ENCODE measurements at regions not wholly inside any gene's neighbourhood (a gene's known extent, or its start where the extent isn't known, plus 50 kb on each side); places are given as distances from the start of the nearest gene placed in this dataset.

GRCh38 chrX:68989865-68990606 is 161.2 kb downstream of the EFNB1 start:
- TF ChIP-seq, protein P1, sequence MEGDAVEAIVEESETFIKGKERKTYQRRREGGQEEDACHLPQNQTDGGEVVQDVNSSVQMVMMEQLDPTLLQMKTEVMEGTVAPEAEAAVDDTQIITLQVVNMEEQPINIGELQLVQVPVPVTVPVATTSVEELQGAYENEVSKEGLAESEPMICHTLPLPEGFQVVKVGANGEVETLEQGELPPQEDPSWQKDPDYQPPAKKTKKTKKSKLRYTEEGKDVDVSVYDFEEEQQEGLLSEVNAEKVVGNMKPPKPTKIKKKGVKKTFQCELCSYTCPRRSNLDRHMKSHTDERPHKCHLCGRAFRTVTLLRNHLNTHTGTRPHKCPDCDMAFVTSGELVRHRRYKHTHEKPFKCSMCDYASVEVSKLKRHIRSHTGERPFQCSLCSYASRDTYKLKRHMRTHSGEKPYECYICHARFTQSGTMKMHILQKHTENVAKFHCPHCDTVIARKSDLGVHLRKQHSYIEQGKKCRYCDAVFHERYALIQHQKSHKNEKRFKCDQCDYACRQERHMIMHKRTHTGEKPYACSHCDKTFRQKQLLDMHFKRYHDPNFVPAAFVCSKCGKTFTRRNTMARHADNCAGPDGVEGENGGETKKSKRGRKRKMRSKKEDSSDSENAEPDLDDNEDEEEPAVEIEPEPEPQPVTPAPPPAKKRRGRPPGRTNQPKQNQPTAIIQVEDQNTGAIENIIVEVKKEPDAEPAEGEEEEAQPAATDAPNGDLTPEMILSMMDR (conservative IDR thresholded peaks at IDR 0.05): no peak
- H3K9me3 Mint-ChIP-seq: no peaks in the 10 kb centered on the region
- H3K4me1 Mint-ChIP-seq: peaks cover 13% of the 10 kb centered on the region
- peak overlapping the region; percentile 50 for H3K27ac Mint-ChIP-seq (ENCODE audit: unreplicated experiment)
- H3K36me3 Mint-ChIP-seq (ENCODE audit: low read depth): no peaks in the 10 kb centered on the region
- no peak overlapping the region for H3K4me3 Mint-ChIP-seq
- DNase-seq (ENCODE audit: low read depth, low spot score): peak; percentile 37
- no peaks in the 10 kb centered on the region for H3K27me3 Mint-ChIP-seq (ENCODE audit: low read depth)

DNA sequence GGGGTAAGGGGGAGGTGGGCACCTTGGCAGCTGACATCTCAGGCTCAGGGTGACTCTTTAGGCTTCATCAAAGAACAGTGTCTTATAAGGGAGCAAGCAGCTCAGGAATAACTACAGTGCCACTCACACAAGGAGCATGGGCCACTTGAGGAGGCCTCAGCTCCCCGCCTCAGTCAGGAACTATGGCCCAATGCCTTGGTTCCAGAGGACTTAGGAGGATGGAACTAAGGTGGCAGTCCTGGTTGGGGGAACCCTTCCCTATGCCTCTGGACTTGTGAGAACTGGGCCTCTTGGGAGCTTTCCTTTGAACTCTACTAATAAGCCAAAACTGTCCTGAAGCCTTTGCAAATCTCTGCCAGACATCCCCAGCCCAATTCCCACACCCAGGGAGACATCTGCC is 160.6 kb downstream of the EFNB1 start:
- H3K9me3 Mint-ChIP-seq: no peaks in the 10 kb centered on the region
- H3K27ac Mint-ChIP-seq (ENCODE audit: unreplicated experiment): no peak overlapping the region
- TF ChIP-seq, protein P1 (conservative IDR thresholded peaks at IDR 0.05): no peak
- H3K36me3 Mint-ChIP-seq (ENCODE audit: low read depth): no peaks in the 10 kb centered on the region
- H3K4me1 Mint-ChIP-seq: peaks cover 14% of the 10 kb centered on the region
- H3K27me3 Mint-ChIP-seq (ENCODE audit: low read depth): no peaks in the 10 kb centered on the region
- DNase-seq (ENCODE audit: low read depth, low spot score): no peak
- no peak overlapping the region for H3K4me3 Mint-ChIP-seq

DNA sequence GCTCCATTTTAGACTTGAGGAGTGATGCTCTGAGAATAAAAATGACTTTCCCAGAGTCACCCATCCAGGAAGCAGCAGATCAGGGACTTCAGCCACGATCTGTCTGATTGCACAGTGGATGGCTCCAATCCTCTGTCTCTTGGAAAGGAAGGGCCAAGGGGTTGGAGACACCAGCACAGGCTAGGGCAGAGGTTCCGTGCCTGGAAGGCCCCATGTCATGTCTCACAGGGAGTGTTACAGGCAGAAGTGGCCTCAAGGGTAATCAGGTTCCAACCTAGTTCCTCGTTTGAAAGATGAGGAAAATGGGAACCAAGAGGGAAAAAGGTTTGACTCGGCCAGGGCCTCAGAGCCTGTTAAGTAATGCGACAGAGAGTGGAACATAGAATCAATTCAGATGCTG is 160.0 kb downstream of the EFNB1 start:
- TF ChIP-seq, protein P1 (conservative IDR thresholded peaks at IDR 0.05): no peak
- Mint-ChIP-seq H3K27me3 (ENCODE audit: low read depth) (no peaks in the 10 kb centered on the region), H3K27ac (ENCODE audit: unreplicated experiment) (no peak overlapping the region), H3K9me3 (no peaks in the 10 kb centered on the region), H3K4me3 (no peak overlapping the region), H3K4me1 (peaks cover 14% of the 10 kb centered on the region), H3K36me3 (ENCODE audit: low read depth) (no peaks in the 10 kb centered on the region)
- no peak for DNase-seq (ENCODE audit: low read depth, low spot score)

DNA sequence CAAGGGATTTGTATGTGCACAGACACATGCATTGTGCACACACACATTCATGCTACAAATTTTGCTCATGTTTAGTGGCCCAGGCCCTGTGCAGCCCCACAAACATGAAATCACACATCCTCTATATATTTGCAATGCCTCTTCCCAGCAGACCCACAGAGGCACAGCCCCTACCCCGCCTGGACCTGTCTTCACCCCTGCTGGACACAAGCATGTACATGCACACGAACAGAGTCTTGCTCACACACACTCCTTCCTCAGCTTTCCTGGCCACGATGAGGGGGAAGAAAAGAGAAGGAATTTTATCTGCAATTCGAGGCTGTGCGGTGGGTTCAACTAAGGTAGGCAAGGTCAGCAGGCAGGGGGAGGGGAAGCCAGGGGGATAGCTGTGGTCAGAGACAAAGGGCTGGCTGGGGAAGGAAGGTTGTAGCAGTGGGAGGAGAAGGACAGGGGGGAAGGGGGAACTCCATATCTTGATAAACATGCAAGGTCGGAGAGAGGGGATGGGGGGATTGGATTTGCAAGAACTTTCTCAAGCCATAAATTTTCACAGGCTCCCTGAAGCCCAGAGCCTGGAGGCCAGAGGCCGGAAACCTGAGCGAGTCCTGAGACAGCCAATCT is 156.4 kb downstream of the EFNB1 start:
- H3K27me3 Mint-ChIP-seq (ENCODE audit: low read depth): no peaks in the 10 kb centered on the region
- no peak overlapping the region for H3K27ac Mint-ChIP-seq (ENCODE audit: unreplicated experiment)
- no peak for DNase-seq (ENCODE audit: low read depth, low spot score)
- H3K9me3 Mint-ChIP-seq: peaks cover 2% of the 10 kb centered on the region
- TF ChIP-seq, protein P1 (conservative IDR thresholded peaks at IDR 0.05): no peak
- no peaks in the 10 kb centered on the region for H3K36me3 Mint-ChIP-seq (ENCODE audit: low read depth)
- H3K4me3 Mint-ChIP-seq: no peak overlapping the region
- H3K4me1 Mint-ChIP-seq: peaks cover 10% of the 10 kb centered on the region

DNA sequence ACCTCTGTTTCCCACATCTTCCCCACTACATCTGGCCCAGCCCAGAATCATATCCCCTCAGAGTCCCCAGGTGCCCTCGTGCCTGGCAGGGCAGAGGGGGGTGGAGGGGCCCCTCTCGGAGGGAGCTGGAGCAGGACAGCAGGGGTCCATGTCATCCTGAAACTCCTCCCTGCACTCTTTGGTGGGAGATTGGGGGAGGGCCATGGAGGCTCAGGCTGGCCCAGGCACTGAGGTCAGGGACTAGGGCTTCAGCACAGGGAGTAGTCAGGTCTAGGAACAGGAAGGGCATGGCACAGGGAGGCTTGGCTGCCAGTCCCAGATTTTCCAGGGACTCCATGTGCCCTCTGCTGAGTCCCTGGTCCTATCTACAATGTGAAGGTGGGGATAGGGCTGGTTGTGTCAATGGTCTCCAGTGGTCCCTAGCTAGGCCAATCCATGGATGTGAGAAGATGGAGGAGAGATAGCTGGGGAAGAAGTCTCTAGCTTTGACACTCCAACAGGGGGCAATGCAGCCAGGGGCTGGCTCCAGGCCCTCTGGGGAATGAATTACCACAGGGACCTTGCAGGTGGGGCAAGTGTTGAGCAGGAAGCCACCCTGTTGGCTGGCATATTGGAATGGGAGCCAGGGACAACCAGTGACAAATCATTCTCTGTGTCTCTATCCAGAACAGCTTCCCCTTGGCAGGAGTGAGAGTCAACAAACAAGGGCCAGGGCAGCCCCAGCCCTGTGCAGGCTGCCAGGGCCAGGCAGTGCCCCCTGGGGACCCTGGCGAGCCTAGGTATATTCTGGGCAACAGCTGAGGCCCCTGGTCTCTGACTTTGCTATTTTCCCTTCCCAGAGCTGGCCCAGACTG is 154.4 kb downstream of the EFNB1 start:
- Mint-ChIP-seq H3K4me3 (no peak overlapping the region), H3K4me1 (peaks cover 5% of the 10 kb centered on the region), H3K36me3 (ENCODE audit: low read depth) (no peaks in the 10 kb centered on the region), H3K9me3 (peaks cover 2% of the 10 kb centered on the region), H3K27me3 (ENCODE audit: low read depth) (no peaks in the 10 kb centered on the region), H3K27ac (ENCODE audit: unreplicated experiment) (no peak overlapping the region)
- DNase-seq (ENCODE audit: low read depth, low spot score): no peak
- TF ChIP-seq, protein P1 (conservative IDR thresholded peaks at IDR 0.05): no peak
